Neural progenitor cell (in vitro differentiated cells): ENCODE measurements at regions not wholly inside any gene's neighbourhood (a gene's known extent, or its start where the extent isn't known, plus 50 kb on each side); places are given as distances from the start of the nearest gene placed in this dataset.

Experiments
- EZH2phosphoT487 ChIP-seq: fragments of 200-600 bp; sonication (generic); IDR thresholded peaks from 2 replicates; pipeline ENCODE4 v1.6.1; 2017; ENCODE audit warnings: antibody characterized with exemption
- TF ChIP-seq, protein P1 (sequence below): fragments of 200-600 bp; sonication (generic); IDR thresholded peaks from 2 replicates; pipeline ENCODE4 v1.5.1; 2017; ENCODE audit warnings: antibody characterized with exemption, mild to moderate bottlenecking

DNA sequence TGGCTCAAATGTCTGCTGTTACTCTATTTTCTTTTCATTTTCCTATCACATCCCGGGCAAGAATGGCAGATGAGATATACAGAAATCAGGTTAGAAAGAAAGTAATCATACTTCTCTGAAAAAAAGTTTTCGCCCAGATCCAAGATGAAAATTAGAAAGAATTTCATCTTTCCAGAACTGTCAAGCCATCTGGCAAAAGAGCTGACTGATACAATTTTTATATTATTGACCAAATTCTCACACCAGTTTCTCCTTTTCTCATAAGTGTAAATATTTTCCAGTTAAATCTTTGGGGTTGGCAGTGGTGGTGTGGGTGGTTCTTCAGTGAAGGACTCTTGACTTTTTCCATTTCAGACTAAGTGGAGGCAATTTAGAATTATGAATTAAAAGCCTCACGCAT lies 371.9 kb downstream of the CD83 start:
- TF ChIP-seq EZH2phosphoT487 = no peak
- TF ChIP-seq, protein P1, sequence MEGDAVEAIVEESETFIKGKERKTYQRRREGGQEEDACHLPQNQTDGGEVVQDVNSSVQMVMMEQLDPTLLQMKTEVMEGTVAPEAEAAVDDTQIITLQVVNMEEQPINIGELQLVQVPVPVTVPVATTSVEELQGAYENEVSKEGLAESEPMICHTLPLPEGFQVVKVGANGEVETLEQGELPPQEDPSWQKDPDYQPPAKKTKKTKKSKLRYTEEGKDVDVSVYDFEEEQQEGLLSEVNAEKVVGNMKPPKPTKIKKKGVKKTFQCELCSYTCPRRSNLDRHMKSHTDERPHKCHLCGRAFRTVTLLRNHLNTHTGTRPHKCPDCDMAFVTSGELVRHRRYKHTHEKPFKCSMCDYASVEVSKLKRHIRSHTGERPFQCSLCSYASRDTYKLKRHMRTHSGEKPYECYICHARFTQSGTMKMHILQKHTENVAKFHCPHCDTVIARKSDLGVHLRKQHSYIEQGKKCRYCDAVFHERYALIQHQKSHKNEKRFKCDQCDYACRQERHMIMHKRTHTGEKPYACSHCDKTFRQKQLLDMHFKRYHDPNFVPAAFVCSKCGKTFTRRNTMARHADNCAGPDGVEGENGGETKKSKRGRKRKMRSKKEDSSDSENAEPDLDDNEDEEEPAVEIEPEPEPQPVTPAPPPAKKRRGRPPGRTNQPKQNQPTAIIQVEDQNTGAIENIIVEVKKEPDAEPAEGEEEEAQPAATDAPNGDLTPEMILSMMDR = no peak
